ENCODE measurements at regions not wholly inside any gene's neighbourhood (a gene's known extent, or its start where the extent isn't known, plus 50 kb on each side); places are given as distances from the start of the nearest gene placed in this dataset.
"Not testable (repeated sequence)": the region's sequence is repeated elsewhere in the genome, so short reads cannot be mapped to it uniquely, and the experiment has no call there.

DNA sequence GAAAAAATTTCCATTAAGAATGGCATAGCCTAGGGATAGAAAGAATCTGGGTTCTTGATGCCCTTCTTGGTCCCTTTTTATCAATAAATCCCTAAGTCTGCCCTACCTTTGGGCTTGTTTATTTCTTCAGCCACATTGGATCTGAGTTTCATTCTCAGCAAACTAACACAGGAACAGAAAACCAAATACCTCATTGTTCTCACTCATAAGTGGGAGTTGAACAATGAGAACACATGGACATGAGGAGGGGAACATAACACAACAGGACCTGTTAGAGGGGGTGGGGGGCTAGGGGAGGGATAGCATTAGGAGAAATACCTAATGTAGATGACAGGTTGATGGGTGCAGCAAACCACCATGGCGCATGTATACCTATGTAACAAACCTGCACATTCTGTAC lies 237.0 kb upstream of the MAP2 start:
- H3K4me3 Mint-ChIP-seq; POLR2A ChIA-PET; H3K4me1 Mint-ChIP-seq; H3K27ac Mint-ChIP-seq; DNase-seq; H3K36me3 Mint-ChIP-seq (ENCODE audit: low read depth); H3K9me3 Mint-ChIP-seq; CTCF ChIA-PET; H3K27me3 Mint-ChIP-seq: not testable (repeated sequence)

DNA sequence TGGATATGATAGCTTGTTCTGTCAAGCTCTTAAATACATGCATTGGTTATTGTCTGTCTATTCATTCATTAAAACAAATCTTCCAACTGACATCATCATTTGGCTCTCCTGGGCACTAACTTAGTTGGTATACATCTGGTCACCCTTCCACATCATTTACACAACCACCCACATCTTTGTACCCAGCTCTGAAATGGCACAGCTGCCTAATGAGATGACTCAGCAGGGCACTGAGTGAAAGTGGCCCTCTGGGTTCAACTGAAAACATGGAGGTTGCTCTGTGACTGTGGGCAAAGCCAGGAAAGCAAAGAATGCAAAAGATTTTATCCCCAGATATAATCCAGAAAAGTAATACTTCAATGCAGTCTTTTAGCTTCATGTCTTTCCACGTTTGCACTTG lies 234.0 kb upstream of the MAP2 start:
- Mint-ChIP-seq H3K4me1 (no peaks in the 10 kb centered on the region), H3K27me3 (no peaks in the 10 kb centered on the region), H3K9me3 (no peaks in the 10 kb centered on the region), H3K4me3 (no peak overlapping the region), H3K36me3 (ENCODE audit: low read depth) (no peaks in the 10 kb centered on the region), H3K27ac (no peak overlapping the region)
- no peak for DNase-seq
- ChIA-PET POLR2A (no interaction called here), CTCF (no interaction called here)

DNA sequence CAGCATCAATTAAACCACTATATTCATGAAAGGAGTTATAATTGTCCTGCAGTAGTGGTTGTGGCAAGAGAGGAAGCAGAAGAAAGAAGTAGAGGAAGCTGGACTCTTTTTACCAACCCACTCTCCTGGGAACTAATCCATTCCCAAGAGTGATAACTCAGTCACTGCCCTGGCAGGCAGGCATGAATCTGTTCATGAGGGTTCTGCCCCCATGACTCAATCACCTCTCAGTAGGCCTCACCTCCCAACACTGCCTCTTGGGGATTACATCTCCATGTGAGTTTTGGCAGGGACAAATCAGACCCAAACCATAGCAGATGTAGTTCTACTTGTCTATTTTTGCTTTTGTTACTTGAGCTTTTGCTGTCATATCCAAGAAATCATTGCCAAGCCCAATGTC lies 232.7 kb upstream of the MAP2 start:
- Mint-ChIP-seq H3K4me3 (no peak overlapping the region), H3K27me3 (no peaks in the 10 kb centered on the region), H3K36me3 (ENCODE audit: low read depth) (no peaks in the 10 kb centered on the region), H3K4me1 (no peaks in the 10 kb centered on the region), H3K27ac (no peak overlapping the region), H3K9me3 (no peaks in the 10 kb centered on the region)
- POLR2A ChIA-PET: no interaction called here
- CTCF ChIA-PET: no interaction called here
- no peak for DNase-seq

DNA sequence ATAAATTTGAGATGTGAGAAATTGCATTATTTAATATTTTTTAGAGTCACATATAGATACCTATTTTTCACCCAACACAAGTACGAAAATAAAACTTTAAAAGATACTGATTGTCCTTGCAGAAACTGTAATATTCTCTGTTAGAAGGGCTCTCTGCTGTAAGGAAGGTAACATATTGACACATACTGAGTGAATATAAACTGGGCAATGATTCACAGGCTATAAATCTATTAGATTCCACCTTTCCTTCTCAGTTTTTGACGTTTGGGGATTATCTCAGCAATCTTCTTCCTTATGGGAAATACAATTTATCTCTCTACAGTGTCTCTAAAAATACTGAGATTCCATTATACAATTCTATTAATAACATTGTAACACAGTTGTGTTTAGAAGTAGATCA lies 229.1 kb upstream of the MAP2 start:
- H3K27me3 Mint-ChIP-seq: no peaks in the 10 kb centered on the region
- no peaks in the 10 kb centered on the region for H3K36me3 Mint-ChIP-seq (ENCODE audit: low read depth)
- no peak for DNase-seq
- CTCF ChIA-PET: no interaction called here
- POLR2A ChIA-PET: no interaction called here
- H3K9me3 Mint-ChIP-seq: no peaks in the 10 kb centered on the region
- H3K4me1 Mint-ChIP-seq: no peaks in the 10 kb centered on the region
- H3K27ac Mint-ChIP-seq: no peak overlapping the region
- H3K4me3 Mint-ChIP-seq: no peak overlapping the region

DNA sequence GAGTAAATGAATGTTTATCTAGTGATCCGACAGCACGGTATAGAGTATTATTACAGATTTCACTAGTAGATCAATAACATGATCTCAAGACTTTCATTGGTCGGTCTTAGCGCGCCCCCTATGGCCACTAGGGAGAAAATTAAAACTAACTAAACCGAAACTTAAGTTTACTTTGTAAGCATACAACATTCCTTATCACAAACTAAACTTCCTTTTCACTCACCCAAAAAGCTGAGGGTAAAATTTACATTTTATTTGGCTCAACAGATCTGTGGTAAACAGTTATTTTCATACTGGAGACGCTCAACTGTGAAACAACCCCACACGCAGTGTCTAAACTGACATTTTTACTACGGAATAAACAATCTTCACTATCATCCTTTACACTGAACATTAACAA lies 215.6 kb upstream of the MAP2 start:
- no peaks in the 10 kb centered on the region for H3K27me3 Mint-ChIP-seq
- H3K4me3 Mint-ChIP-seq: peak overlapping the region; percentile 55
- no peaks in the 10 kb centered on the region for H3K36me3 Mint-ChIP-seq (ENCODE audit: low read depth)
- no peak for DNase-seq
- POLR2A ChIA-PET: no interaction called here
- H3K4me1 Mint-ChIP-seq: peaks cover 1% of the 10 kb centered on the region
- H3K9me3 Mint-ChIP-seq: no peaks in the 10 kb centered on the region
- no peak overlapping the region for H3K27ac Mint-ChIP-seq
- CTCF ChIA-PET: no interaction called here

DNA sequence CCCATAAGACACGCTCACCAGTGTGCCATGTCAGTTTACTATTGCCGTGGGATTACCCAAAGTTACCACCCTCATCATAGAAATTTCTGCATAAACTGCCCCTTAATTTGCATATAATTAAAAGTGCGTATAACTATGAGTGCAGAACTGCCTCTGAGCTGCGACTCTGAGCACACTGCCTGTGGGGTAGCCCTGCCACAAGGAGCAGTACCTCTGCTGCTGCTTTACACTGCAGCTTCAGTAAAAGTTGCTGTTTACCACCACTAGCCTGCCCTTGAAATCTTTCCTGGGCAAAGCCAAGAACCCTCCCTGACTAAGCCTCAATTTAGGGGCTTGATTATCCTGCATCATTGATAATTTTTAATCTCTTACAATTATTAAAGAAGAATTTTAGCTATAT lies 213.9 kb upstream of the MAP2 start:
- Mint-ChIP-seq H3K4me3 (no peak overlapping the region), H3K27me3 (no peaks in the 10 kb centered on the region), H3K9me3 (no peaks in the 10 kb centered on the region), H3K36me3 (ENCODE audit: low read depth) (no peaks in the 10 kb centered on the region), H3K27ac (no peak overlapping the region), H3K4me1 (peaks cover 1% of the 10 kb centered on the region)
- CTCF ChIA-PET: no interaction called here
- DNase-seq: no peak
- POLR2A ChIA-PET: no interaction called here

DNA sequence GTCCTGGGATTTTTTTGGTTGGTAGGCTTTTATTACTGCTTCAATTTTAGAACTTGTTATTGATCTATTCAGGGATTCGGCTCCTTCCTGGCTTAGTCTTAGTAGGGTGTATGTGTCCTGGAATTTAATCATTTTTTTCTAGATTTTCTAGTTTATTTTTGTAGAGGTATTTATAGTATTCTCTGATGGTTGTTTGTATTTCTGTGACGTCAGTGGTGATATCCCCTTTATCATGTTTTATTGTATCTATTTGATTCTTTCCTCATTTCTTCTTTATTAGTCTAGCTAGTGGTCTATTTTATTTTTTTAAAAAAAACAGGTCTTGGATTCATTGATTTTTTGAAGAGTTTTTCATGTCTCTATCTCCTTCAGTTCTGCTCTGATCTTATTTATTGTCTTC lies 193.3 kb upstream of the MAP2 start:
- Mint-ChIP-seq H3K27me3 (no peaks in the 10 kb centered on the region), H3K36me3 (ENCODE audit: low read depth) (no peaks in the 10 kb centered on the region)

DNA sequence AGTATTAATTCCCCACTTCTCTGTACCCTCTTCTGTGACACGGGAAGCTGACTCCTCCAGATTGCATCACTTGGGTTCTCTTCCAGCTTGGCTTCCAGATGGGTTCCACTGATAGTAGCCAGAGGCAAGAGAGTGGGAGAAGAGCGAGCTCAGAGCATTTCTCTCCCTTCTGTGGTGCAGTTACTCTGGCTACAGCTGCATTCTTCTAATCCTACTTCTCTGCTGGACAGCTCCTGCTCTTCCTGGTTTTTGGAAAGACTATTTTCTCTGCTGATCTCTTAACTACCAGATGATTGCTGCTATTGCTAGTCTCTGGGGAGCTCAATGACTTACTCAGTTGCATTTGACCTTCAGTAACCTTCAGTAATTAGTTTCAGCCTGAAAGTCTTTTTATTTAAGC lies 187.5 kb upstream of the MAP2 start:
- no peaks in the 10 kb centered on the region for H3K4me1 Mint-ChIP-seq
- H3K4me3 Mint-ChIP-seq: no peak overlapping the region
- CTCF ChIA-PET: interaction anchor here (0.6 kb wide), 1 partner anchor 19 kb away, joined by 4 read pairs; no protein-coding TSS in a partner anchor
- peaks cover 2% of the 10 kb centered on the region for H3K9me3 Mint-ChIP-seq
- no peak overlapping the region for H3K27ac Mint-ChIP-seq
- POLR2A ChIA-PET: no interaction called here
- no peak for DNase-seq
- H3K27me3 Mint-ChIP-seq: no peaks in the 10 kb centered on the region
- no peaks in the 10 kb centered on the region for H3K36me3 Mint-ChIP-seq (ENCODE audit: low read depth)

More for the DNA sequence above, 193.3 kb upstream of the MAP2 start:
- ChIA-PET POLR2A (no interaction called here), CTCF (no interaction called here)
- H3K4me1 Mint-ChIP-seq: no peaks in the 10 kb centered on the region
- no peak overlapping the region for H3K4me3 Mint-ChIP-seq
- H3K27ac Mint-ChIP-seq: no peak overlapping the region
- no peaks in the 10 kb centered on the region for H3K9me3 Mint-ChIP-seq
- no peak for DNase-seq

DNA sequence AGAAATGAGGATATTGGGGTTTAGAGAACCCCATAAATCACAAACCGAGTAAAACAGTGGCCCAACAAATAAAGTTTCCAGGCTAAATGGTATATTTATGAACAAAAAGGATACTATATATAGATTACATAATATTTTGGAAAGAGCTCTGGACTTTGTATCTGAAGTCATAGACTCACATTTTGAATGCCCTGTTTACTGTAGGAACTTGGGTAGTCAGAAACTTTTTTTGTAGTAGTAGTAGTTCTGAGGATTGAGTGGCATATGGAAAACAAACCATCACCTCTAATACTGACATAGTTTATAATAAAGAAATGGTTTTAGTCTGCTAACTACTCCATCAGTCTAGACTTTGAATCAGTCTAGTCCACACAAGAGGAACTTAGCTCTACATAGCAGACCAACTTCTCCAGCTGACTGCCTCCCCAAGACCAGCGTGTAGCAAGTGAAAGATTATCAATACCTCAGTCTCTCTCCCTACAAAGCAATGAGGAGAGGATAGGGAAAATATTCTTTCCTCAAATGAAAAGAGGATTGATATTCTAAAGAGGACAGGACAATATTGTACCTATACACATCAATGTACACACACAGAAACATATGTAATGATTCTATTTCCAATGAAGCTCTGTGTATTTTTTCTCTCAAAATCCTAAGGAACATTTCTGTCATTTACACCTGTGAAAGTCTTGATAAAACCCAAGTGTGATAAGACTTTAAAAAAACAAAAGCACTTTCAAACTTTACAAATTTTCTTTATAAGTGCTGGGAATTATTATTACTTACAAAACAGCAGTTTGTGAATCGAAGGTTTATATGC lies 184.9 kb upstream of the MAP2 start:
- Mint-ChIP-seq H3K36me3 (ENCODE audit: low read depth) (no peaks in the 10 kb centered on the region), H3K27me3 (no peaks in the 10 kb centered on the region), H3K9me3 (peaks cover 5% of the 10 kb centered on the region), H3K4me1 (no peaks in the 10 kb centered on the region), H3K4me3 (no peak overlapping the region), H3K27ac (no peak overlapping the region)
- ChIA-PET CTCF (interaction anchor here (0.8 kb wide), 1 partner anchor 16 kb away, joined by 3 read pairs; no protein-coding TSS in a partner anchor), POLR2A (no interaction called here)
- DNase-seq: no peak

DNA sequence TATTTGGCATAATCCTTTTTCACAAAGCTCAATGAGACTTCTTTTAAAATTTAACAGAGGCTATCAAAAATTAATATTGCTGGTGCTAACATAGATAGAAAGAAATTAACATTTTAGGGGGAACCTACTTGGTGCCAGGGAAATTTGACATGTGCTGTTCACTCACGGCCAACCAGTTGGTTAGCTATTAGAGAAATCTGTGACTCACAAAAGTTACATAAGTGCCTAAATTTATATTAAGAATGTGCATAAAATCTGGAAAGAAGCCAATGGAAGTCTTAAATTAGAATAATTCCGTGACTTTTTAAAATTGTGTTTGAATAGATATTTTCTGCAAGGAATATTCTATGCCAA lies 184.3 kb upstream of the MAP2 start:
- H3K36me3 Mint-ChIP-seq (ENCODE audit: low read depth): no peaks in the 10 kb centered on the region
- peaks cover 5% of the 10 kb centered on the region for H3K9me3 Mint-ChIP-seq
- POLR2A ChIA-PET: no interaction called here
- H3K4me1 Mint-ChIP-seq: no peaks in the 10 kb centered on the region
- H3K27me3 Mint-ChIP-seq: no peaks in the 10 kb centered on the region
- H3K27ac Mint-ChIP-seq: no peak overlapping the region
- CTCF ChIA-PET: interaction anchor here (0.8 kb wide), 1 partner anchor 16 kb away, joined by 3 read pairs; no protein-coding TSS in a partner anchor
- H3K4me3 Mint-ChIP-seq: no peak overlapping the region
- no peak for DNase-seq

DNA sequence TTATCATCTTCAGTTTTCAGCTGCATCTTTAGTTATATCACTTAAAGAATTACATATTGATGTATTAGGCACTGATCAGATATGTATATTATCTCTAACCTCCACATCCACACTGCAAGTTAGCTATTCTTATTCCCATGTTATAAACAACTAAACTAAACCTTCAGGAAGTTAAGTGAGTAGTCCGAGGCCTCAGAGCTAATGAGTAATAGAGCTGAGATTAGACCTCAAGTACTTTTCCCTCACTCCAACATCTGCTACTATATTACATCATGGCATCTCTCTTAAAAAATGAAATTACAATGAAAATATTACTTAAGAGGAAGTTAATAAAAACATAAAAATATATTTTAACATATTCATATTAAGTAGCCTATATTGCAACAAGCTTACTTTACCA lies 183.6 kb upstream of the MAP2 start:
- ChIA-PET POLR2A (no interaction called here), CTCF (no interaction called here)
- Mint-ChIP-seq H3K4me3 (no peak overlapping the region), H3K4me1 (no peaks in the 10 kb centered on the region), H3K36me3 (ENCODE audit: low read depth) (no peaks in the 10 kb centered on the region), H3K9me3 (peaks cover 5% of the 10 kb centered on the region), H3K27ac (no peak overlapping the region), H3K27me3 (no peaks in the 10 kb centered on the region)
- DNase-seq: no peak

DNA sequence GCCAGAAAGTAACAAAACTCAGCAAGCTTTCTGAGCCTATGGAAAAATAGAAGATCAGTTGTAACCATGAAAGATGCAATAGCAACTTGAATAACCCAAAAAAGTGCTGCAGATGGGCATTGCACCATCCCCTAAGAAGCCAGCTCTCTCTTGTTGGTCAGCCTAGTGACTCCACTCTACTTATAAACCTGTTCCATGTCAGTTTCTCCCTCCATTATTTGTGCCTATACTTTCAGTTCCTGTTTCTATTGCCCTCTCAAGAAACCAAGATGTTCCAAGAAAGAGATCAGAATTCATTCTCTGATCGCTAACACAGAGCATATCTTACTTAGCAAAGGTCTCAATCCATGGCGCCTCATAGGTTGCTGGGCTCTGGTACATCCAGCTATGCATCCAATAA lies 170.3 kb upstream of the MAP2 start:
- Mint-ChIP-seq H3K27ac (no peak overlapping the region), H3K9me3 (no peaks in the 10 kb centered on the region), H3K4me1 (no peaks in the 10 kb centered on the region), H3K27me3 (no peaks in the 10 kb centered on the region), H3K4me3 (no peak overlapping the region), H3K36me3 (ENCODE audit: low read depth) (no peaks in the 10 kb centered on the region)
- CTCF ChIA-PET: no interaction called here
- POLR2A ChIA-PET: no interaction called here
- DNase-seq: no peak

DNA sequence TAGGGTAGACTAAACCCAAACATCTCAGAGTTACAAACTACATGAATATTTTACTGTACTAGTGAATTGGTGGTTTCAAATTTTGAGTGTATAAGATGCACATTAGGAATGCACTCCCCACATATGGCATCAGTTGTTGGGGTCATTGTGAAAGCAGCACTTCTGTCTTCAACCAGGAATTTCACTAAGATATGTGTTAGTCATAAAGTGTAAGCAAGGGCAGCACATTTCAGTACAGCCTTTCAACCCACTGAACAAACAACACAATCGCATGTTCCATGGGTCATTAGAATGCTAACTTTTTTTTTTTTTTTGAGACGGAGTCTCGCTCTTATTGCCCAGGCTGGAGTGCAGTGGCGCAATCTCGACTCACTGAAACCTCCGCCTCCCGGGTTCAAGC lies 164.1 kb upstream of the MAP2 start:
- POLR2A ChIA-PET: no interaction called here
- H3K4me3 Mint-ChIP-seq: no peak overlapping the region

DNA sequence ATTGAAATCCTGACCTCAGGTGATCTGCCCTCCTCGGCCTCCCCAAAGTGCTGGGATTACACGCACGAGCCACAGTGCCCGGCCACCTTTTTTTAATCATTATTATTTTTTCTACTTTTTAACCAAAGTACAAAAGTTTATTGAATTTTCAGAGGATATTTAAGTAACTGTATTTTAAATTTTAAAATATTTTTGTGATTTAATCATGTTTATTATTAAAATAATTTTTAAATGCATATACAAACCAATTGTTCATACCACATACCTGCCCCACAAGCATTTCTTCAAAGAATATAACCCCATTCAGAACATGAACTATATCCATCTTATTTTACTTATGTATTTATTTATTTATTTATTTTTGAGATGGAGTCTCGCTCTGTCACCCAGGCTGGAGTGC lies 163.6 kb upstream of the MAP2 start:
- H3K4me1 Mint-ChIP-seq: no peaks in the 10 kb centered on the region
- CTCF ChIA-PET: no interaction called here
- H3K9me3 Mint-ChIP-seq: peaks cover 5% of the 10 kb centered on the region
- no peak overlapping the region for H3K27ac Mint-ChIP-seq
- POLR2A ChIA-PET: no interaction called here
- no peaks in the 10 kb centered on the region for H3K27me3 Mint-ChIP-seq
- H3K4me3 Mint-ChIP-seq: no peak overlapping the region
- DNase-seq: no peak
- no peaks in the 10 kb centered on the region for H3K36me3 Mint-ChIP-seq (ENCODE audit: low read depth)

More for the DNA sequence above, 164.1 kb upstream of the MAP2 start:
- CTCF ChIA-PET: no interaction called here
- no peak overlapping the region for H3K27ac Mint-ChIP-seq
- H3K4me1 Mint-ChIP-seq: no peaks in the 10 kb centered on the region
- H3K36me3 Mint-ChIP-seq (ENCODE audit: low read depth): no peaks in the 10 kb centered on the region
- H3K9me3 Mint-ChIP-seq: peaks cover 5% of the 10 kb centered on the region
- no peaks in the 10 kb centered on the region for H3K27me3 Mint-ChIP-seq
- no peak for DNase-seq
